GM23338 (cell line): ENCODE measurements at regions not wholly inside any gene's neighbourhood (a gene's known extent, or its start where the extent isn't known, plus 50 kb on each side); places are given as distances from the start of the nearest gene placed in this dataset.

ENCODE experiments used
- ATAC-seq: fragments of 200-7000 bp; cut with Tn5 transposase; 3 replicates; pipeline ENCODE4 v1.9.1; 2020
- DNase-seq: peaks from one replicate; pipeline ENCODE4 v3.0.0-alpha.2; 2015; ENCODE audit warnings: low spot score
- H2AFZ ChIP-seq: fragments of 200-600 bp; sonication (generic); 2 replicates; pipeline ENCODE4 v1.8.0; 2016; ENCODE audit warnings: antibody characterized with exemption, mild to moderate bottlenecking, moderate library complexity
- H3F3A ChIP-seq: fragments of 200-600 bp; sonication (generic); replicated peaks from 2 replicates; pipeline ENCODE4 v1.8.0; 2017; ENCODE audit warnings: antibody characterized with exemption, mixed run types, low read depth
- H3K27ac ChIP-seq: fragments of 200-600 bp; sonication (generic); 2 replicates; pipeline ENCODE4 v1.6.1; 2016; ENCODE audit warnings: low read depth
- H3K27me3 ChIP-seq: fragments of 200-600 bp; sonication (generic); 2 replicates; pipeline ENCODE4 v1.8.0; 2016; ENCODE audit warnings: mild to moderate bottlenecking, mixed run types, moderate library complexity; ENCODE audit not compliant: insufficient read depth
- H3K36me3 ChIP-seq: fragments of 200-600 bp; sonication (generic); 2 replicates; pipeline ENCODE4 v1.8.0; 2016; ENCODE audit warnings: mild to moderate bottlenecking; ENCODE audit not compliant: insufficient read depth
- H3K4me1 ChIP-seq: fragments of 200-600 bp; sonication (generic); 2 replicates; pipeline ENCODE4 v1.8.0; 2016; ENCODE audit warnings: mild to moderate bottlenecking, moderate library complexity; ENCODE audit not compliant: insufficient read depth
- H3K4me2 ChIP-seq: fragments of 200-600 bp; sonication (generic); 2 replicates; pipeline ENCODE4 v1.7.1; 2017; ENCODE audit warnings: mixed run types
- H3K4me3 ChIP-seq: fragments of 200-600 bp; sonication (generic); 2 replicates; pipeline ENCODE4 v1.6.1; 2016; ENCODE audit warnings: mixed run types
- H3K79me2 ChIP-seq: fragments of 200-600 bp; sonication (generic); replicated peaks from 2 replicates; pipeline ENCODE4 v1.8.0; 2017; ENCODE audit warnings: mild to moderate bottlenecking; ENCODE audit not compliant: insufficient read depth
- H3K9me2 ChIP-seq: fragments of 200-600 bp; sonication (generic); 2 replicates; pipeline ENCODE4 v1.8.0; 2017; ENCODE audit not compliant: insufficient read depth
- H4K20me1 ChIP-seq: fragments of 200-600 bp; sonication (generic); replicated peaks from 2 replicates; pipeline ENCODE4 v1.8.0; 2017; ENCODE audit warnings: mild to moderate bottlenecking; ENCODE audit not compliant: insufficient read depth
- H3K27ac Mint-ChIP-seq: 2 replicates; pipeline ENCODE4 v1.8.0; 2020; ENCODE audit warnings: inconsistent platforms, mild to moderate bottlenecking, moderate library complexity, mixed read lengths
- H3K27me3 Mint-ChIP-seq: 3 replicates; pipeline ENCODE4 v1.8.0; 2022; ENCODE audit warnings: low read depth, mild to moderate bottlenecking, moderate library complexity, mixed read lengths, inconsistent platforms; ENCODE audit not compliant: insufficient read depth, poor library complexity
- H3K36me3 Mint-ChIP-seq: 3 replicates; pipeline ENCODE4 v1.8.0; 2021; ENCODE audit warnings: low read depth, mild to moderate bottlenecking, inconsistent platforms, moderate library complexity, mixed read lengths
- H3K4me1 Mint-ChIP-seq: 3 replicates; pipeline ENCODE4 v1.8.0; 2020; ENCODE audit warnings: mild to moderate bottlenecking, inconsistent platforms, mixed read lengths
- H3K4me3 Mint-ChIP-seq: 3 replicates; pipeline ENCODE4 v1.8.0; 2021; ENCODE audit warnings: moderate library complexity, mild to moderate bottlenecking, inconsistent platforms, mixed read lengths
- H3K9me3 Mint-ChIP-seq: 3 replicates; pipeline ENCODE4 v1.8.0; 2020; ENCODE audit warnings: moderate library complexity, mild to moderate bottlenecking, inconsistent platforms, mixed read lengths
- CREB1 ChIP-seq: fragments of 250-450 bp; sonication (Bioruptor Pico); IDR thresholded peaks from 2 replicates; pipeline ENCODE4 v1.5.0; 2020; ENCODE audit warnings: low read depth, mild to moderate bottlenecking, moderate library complexity
- EZH2 ChIP-seq: fragments of 200-600 bp; sonication (generic); IDR thresholded peaks from one replicate; pipeline ENCODE4 v1.8.0; 2017; ENCODE audit warnings: antibody characterized with exemption, mild to moderate bottlenecking, low read depth; ENCODE audit not compliant: unreplicated experiment
- EZH2phosphoT487 ChIP-seq: fragments of 200-600 bp; sonication (generic); IDR thresholded peaks from one replicate; pipeline ENCODE4 v1.8.1; 2018; ENCODE audit warnings: antibody characterized with exemption; ENCODE audit not compliant: unreplicated experiment
- JUNB ChIP-seq: IDR thresholded peaks from one replicate; pipeline ENCODE4 v1.6.1; 2016; ENCODE audit warnings: antibody characterized with exemption; ENCODE audit not compliant: unreplicated experiment
- NANOG ChIP-seq: IDR thresholded peaks from 2 replicates; pipeline ENCODE4 v1.6.1; 2016; ENCODE audit warnings: antibody characterized with exemption, borderline replicate concordance
- POLR2AphosphoS5 ChIP-seq: IDR thresholded peaks from 2 replicates; pipeline ENCODE4 v1.6.1; 2016; ENCODE audit warnings: antibody characterized with exemption, low read depth
- STAT1 ChIP-seq: IDR thresholded peaks from one replicate; pipeline ENCODE4 v1.6.1; 2016; ENCODE audit warnings: antibody characterized with exemption; ENCODE audit not compliant: unreplicated experiment
- ZNF114 ChIP-seq: fragments of 250-450 bp; sonication (Bioruptor Pico); IDR thresholded peaks from 2 replicates; pipeline ENCODE4 v1.5.0; 2020; ENCODE audit warnings: mild to moderate bottlenecking, moderate library complexity
- ZNF331 ChIP-seq: fragments of 250-450 bp; sonication (Bioruptor Pico); IDR thresholded peaks from 2 replicates; pipeline ENCODE4 v1.5.0; 2020; ENCODE audit warnings: low read depth, mild to moderate bottlenecking, moderate library complexity
- TF ChIP-seq, protein P1 (sequence below): IDR thresholded peaks from one replicate; pipeline ENCODE4 v1.6.1; 2018; ENCODE audit warnings: antibody characterized with exemption; ENCODE audit not compliant: unreplicated experiment
- TF ChIP-seq, protein P2 (sequence below): IDR thresholded peaks from 2 replicates; pipeline ENCODE4 v1.6.1; 2016; ENCODE audit warnings: antibody characterized with exemption
- TF ChIP-seq, protein P3 (sequence below): fragments of 250-450 bp; sonication (Bioruptor Pico); IDR thresholded peaks from 2 replicates; pipeline ENCODE4 v1.5.0; 2020; ENCODE audit warnings: mild to moderate bottlenecking, moderate library complexity
- TF ChIP-seq, protein P4 (sequence below), 2 experiments: fragments of 200-600 bp in 1 of 2; sonication (generic) in 1 of 2; conservative IDR thresholded peaks; 2 replicates each; pipeline versions ENCODE4 v1.5.1 to v1.6.1; 2016 to 2017; ENCODE audit warnings: antibody characterized with exemption in 2 of 2, low read depth in 2 of 2, mild to moderate bottlenecking in 2 of 2, moderate library complexity in 1 of 2

DNA sequence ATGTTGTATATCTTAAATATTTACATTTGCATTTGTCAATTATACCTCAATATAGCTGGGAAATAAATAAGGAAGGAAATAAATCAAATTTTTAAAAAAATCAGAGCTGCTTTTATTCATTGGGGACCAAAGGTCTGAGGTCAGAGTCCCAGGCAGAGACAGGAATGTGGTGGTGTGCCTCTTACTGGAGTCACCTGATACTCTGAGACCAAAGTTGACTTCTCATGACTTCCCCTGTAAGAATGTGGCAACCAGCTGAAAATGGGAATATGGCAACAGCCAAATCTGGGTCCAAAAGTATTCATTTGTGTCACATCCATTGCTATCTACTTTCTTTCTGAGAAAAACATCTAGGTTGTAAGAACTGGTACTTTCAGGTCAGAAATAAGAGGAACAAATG, 496.6 kb upstream of the TMPO start:
- Histone ChIP-seq H3K4me2 (no peak overlapping the region), H3K4me3 (no peak overlapping the region), H3K9me2 (no peaks in the 10 kb centered on the region; the same call in 1 of the 2 replicates), H3F3A (no peaks in the 10 kb centered on the region), H2AFZ (no peak overlapping the region), H3K36me3 (no peaks in the 10 kb centered on the region), H3K4me1 (no peaks in the 10 kb centered on the region), H3K27me3 (no peaks in the 10 kb centered on the region), H3K79me2 (no peaks in the 10 kb centered on the region), H3K27ac (no peak overlapping the region), H4K20me1 (no peaks in the 10 kb centered on the region)
- Mint-ChIP-seq H3K9me3 (no peaks in the 10 kb centered on the region), H3K4me1 (no peaks in the 10 kb centered on the region), H3K36me3 (no peaks in the 10 kb centered on the region), H3K27me3 (no peaks in the 10 kb centered on the region), H3K27ac (no peak overlapping the region), H3K4me3 (no peak overlapping the region)
- TF ChIP-seq EZH2phosphoT487 (no peak), ZNF114 (CRISPR knock-in tag) (no peak), EZH2 (no peak), CREB1 (CRISPR knock-in tag) (no peak), ZNF331 (CRISPR knock-in tag) (no peak), JUNB (no peak), STAT1 (no peak), NANOG (no peak), POLR2AphosphoS5 (no peak)
- TF ChIP-seq, protein P1, sequence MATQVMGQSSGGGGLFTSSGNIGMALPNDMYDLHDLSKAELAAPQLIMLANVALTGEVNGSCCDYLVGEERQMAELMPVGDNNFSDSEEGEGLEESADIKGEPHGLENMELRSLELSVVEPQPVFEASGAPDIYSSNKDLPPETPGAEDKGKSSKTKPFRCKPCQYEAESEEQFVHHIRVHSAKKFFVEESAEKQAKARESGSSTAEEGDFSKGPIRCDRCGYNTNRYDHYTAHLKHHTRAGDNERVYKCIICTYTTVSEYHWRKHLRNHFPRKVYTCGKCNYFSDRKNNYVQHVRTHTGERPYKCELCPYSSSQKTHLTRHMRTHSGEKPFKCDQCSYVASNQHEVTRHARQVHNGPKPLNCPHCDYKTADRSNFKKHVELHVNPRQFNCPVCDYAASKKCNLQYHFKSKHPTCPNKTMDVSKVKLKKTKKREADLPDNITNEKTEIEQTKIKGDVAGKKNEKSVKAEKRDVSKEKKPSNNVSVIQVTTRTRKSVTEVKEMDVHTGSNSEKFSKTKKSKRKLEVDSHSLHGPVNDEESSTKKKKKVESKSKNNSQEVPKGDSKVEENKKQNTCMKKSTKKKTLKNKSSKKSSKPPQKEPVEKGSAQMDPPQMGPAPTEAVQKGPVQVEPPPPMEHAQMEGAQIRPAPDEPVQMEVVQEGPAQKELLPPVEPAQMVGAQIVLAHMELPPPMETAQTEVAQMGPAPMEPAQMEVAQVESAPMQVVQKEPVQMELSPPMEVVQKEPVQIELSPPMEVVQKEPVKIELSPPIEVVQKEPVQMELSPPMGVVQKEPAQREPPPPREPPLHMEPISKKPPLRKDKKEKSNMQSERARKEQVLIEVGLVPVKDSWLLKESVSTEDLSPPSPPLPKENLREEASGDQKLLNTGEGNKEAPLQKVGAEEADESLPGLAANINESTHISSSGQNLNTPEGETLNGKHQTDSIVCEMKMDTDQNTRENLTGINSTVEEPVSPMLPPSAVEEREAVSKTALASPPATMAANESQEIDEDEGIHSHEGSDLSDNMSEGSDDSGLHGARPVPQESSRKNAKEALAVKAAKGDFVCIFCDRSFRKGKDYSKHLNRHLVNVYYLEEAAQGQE = no peak
- TF ChIP-seq, protein P2, sequence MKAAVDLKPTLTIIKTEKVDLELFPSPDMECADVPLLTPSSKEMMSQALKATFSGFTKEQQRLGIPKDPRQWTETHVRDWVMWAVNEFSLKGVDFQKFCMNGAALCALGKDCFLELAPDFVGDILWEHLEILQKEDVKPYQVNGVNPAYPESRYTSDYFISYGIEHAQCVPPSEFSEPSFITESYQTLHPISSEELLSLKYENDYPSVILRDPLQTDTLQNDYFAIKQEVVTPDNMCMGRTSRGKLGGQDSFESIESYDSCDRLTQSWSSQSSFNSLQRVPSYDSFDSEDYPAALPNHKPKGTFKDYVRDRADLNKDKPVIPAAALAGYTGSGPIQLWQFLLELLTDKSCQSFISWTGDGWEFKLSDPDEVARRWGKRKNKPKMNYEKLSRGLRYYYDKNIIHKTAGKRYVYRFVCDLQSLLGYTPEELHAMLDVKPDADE = no peak
- TF ChIP-seq, protein P3, sequence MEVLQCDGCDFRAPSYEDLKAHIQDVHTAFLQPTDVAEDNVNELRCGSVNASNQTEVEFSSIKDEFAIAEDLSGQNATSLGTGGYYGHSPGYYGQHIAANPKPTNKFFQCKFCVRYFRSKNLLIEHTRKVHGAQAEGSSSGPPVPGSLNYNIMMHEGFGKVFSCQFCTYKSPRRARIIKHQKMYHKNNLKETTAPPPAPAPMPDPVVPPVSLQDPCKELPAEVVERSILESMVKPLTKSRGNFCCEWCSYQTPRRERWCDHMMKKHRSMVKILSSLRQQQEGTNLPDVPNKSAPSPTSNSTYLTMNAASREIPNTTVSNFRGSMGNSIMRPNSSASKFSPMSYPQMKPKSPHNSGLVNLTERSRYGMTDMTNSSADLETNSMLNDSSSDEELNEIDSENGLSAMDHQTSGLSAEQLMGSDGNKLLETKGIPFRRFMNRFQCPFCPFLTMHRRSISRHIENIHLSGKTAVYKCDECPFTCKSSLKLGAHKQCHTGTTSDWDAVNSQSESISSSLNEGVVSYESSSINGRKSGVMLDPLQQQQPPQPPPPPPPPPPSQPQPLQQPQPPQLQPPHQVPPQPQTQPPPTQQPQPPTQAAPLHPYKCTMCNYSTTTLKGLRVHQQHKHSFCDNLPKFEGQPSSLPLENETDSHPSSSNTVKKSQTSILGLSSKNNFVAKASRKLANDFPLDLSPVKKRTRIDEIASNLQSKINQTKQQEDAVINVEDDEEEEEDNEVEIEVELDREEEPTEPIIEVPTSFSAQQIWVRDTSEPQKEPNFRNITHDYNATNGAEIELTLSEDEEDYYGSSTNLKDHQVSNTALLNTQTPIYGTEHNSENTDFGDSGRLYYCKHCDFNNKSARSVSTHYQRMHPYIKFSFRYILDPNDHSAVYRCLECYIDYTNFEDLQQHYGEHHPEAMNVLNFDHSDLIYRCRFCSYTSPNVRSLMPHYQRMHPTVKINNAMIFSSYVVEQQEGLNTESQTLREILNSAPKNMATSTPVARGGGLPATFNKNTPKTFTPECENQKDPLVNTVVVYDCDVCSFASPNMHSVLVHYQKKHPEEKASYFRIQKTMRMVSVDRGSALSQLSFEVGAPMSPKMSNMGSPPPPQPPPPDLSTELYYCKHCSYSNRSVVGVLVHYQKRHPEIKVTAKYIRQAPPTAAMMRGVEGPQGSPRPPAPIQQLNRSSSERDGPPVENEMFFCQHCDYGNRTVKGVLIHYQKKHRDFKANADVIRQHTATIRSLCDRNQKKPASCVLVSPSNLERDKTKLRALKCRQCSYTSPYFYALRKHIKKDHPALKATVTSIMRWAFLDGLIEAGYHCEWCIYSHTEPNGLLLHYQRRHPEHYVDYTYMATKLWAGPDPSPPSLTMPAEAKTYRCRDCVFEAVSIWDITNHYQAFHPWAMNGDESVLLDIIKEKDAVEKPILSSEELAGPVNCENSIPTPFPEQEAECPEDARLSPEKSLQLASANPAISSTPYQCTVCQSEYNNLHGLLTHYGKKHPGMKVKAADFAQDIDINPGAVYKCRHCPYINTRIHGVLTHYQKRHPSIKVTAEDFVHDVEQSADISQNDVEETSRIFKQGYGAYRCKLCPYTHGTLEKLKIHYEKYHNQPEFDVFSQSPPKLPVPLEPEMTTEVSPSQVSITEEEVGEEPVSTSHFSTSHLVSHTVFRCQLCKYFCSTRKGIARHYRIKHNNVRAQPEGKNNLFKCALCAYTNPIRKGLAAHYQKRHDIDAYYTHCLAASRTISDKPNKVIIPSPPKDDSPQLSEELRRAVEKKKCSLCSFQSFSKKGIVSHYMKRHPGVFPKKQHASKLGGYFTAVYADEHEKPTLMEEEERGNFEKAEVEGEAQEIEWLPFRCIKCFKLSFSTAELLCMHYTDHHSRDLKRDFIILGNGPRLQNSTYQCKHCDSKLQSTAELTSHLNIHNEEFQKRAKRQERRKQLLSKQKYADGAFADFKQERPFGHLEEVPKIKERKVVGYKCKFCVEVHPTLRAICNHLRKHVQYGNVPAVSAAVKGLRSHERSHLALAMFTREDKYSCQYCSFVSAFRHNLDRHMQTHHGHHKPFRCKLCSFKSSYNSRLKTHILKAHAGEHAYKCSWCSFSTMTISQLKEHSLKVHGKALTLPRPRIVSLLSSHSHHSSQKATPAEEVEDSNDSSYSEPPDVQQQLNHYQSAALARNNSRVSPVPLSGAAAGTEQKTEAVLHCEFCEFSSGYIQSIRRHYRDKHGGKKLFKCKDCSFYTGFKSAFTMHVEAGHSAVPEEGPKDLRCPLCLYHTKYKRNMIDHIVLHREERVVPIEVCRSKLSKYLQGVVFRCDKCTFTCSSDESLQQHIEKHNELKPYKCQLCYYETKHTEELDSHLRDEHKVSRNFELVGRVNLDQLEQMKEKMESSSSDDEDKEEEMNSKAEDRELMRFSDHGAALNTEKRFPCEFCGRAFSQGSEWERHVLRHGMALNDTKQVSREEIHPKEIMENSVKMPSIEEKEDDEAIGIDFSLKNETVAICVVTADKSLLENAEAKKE (CRISPR knock-in tag) = no peak
- TF ChIP-seq, protein P4, sequence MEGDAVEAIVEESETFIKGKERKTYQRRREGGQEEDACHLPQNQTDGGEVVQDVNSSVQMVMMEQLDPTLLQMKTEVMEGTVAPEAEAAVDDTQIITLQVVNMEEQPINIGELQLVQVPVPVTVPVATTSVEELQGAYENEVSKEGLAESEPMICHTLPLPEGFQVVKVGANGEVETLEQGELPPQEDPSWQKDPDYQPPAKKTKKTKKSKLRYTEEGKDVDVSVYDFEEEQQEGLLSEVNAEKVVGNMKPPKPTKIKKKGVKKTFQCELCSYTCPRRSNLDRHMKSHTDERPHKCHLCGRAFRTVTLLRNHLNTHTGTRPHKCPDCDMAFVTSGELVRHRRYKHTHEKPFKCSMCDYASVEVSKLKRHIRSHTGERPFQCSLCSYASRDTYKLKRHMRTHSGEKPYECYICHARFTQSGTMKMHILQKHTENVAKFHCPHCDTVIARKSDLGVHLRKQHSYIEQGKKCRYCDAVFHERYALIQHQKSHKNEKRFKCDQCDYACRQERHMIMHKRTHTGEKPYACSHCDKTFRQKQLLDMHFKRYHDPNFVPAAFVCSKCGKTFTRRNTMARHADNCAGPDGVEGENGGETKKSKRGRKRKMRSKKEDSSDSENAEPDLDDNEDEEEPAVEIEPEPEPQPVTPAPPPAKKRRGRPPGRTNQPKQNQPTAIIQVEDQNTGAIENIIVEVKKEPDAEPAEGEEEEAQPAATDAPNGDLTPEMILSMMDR (conservative IDR thresholded peaks at IDR 0.05; ENCODE audit: low read depth in 2 of 2) = no peak
- DNase-seq = no peak
- ATAC-seq = no peak
